ENCODE measurements at regions not wholly inside any gene's neighbourhood (a gene's known extent, or its start where the extent isn't known, plus 50 kb on each side); places are given as distances from the start of the nearest gene placed in this dataset.

DNA sequence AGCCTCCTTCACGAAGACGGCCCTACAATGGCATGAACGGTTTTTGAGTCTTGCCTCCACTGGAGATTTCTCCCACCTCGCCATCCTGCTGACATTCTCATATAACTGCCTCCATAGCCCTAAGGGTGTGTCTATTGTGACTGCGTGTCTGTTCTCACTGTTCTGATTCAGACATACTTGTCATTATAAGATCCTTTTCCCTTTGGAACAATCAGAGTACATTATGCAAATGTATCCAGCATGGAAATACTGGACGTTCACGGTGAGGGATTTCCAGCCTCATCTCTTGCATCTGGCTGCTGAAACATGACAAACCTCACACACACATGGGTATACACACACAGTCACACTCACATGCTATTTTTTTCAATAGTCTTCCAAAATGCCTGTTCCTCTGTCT is 402.1 kb downstream of the DIRAS2 start:
- TF ChIP-seq GATA2 (IDR thresholded peaks at IDR 0.05; ENCODE audit: low read depth, low read length) (no peak), GATA3 (IDR thresholded peaks at IDR 0.05; ENCODE audit: low read depth, low read length) (no peak)

DNA sequence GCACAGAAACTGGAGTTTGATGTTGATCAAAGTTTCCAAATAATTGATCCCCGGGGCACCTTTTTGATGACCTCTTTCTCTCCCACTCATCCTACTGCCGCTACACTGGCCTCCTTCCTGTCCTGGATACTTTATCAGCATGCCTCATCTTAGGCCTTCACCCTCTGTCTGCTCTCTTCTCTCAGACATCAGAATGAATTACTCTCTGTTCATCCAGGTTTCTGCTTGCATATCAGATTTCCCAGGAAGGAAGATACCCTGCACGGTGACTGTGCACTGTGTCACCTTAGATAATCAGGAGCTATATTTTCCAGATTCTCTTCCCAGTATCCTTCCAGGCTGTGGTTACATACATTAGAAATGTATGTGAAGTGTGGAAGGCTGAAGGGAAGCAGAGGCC is 397.0 kb downstream of the DIRAS2 start:
- TF ChIP-seq GATA2 (IDR thresholded peaks at IDR 0.05; ENCODE audit: low read depth, low read length) (peak; percentile 70), GATA3 (IDR thresholded peaks at IDR 0.05; ENCODE audit: low read depth, low read length) (no peak)

DNA sequence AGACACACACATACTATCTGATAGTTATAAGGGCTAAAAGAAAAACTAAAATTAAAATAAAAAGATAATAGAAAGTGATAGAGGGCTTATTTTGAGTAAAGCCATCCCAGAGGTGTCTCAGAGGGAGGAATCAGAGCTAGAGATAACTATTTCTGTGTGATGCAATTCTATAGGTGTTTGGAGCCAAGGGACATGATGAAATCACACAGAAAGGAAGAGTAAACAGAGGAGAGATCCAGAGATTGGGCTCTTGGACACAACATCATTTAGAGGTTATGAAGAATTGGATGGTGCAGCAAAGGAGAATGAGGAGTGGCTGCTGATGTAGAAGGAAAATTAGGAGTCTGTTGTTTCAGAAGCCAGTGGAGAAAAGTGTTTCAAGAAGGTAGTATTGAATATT is 393.5 kb downstream of the DIRAS2 start:
- no peak for TF ChIP-seq GATA3 (IDR thresholded peaks at IDR 0.05; ENCODE audit: low read depth, low read length)
- TF ChIP-seq GATA2 (IDR thresholded peaks at IDR 0.05; ENCODE audit: low read depth, low read length), result no peak

DNA sequence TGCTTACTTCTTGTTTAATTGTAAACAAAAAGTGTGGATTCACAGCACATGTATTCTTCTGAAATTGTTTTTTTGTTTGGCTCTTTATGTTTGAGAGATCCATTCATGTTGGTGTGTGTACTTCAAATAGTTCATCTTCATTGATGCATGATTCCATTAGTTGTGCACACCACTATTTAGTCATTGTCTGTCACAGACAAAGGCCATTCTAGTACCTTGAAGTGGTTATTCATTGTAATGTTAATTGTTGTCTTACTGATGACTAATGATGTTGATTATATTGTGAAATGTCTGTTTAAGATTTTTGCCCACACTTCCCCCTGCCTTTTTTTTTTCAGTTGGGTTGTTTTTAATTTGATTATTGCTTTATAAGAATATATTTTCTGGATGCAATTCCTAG is 391.3 kb downstream of the DIRAS2 start:
- TF ChIP-seq GATA3 (IDR thresholded peaks at IDR 0.05; ENCODE audit: low read depth, low read length), result no peak
- TF ChIP-seq GATA2 (IDR thresholded peaks at IDR 0.05; ENCODE audit: low read depth, low read length), result no peak

DNA sequence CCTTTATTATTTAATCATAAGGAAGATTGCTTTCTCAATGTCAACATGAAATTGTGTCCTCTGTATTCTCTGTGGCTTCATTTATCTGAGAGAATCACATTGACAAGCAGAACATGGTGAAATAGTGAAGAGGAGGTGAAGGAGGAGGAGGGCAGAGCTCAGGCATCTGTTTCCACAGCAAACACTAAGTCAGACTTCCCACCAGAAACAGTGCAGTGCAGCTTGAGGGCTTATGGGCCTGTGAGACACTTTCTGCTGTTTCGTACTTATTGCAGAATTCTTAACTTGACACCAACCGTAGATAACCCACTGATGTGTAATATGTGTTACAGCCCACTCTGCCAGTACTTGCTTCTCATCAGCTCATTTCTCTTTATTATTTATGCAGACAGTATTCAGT is 386.3 kb downstream of the DIRAS2 start:
- no peak for TF ChIP-seq GATA3 (IDR thresholded peaks at IDR 0.05; ENCODE audit: low read depth, low read length)
- TF ChIP-seq GATA2 (IDR thresholded peaks at IDR 0.05; ENCODE audit: low read depth, low read length), result no peak

DNA sequence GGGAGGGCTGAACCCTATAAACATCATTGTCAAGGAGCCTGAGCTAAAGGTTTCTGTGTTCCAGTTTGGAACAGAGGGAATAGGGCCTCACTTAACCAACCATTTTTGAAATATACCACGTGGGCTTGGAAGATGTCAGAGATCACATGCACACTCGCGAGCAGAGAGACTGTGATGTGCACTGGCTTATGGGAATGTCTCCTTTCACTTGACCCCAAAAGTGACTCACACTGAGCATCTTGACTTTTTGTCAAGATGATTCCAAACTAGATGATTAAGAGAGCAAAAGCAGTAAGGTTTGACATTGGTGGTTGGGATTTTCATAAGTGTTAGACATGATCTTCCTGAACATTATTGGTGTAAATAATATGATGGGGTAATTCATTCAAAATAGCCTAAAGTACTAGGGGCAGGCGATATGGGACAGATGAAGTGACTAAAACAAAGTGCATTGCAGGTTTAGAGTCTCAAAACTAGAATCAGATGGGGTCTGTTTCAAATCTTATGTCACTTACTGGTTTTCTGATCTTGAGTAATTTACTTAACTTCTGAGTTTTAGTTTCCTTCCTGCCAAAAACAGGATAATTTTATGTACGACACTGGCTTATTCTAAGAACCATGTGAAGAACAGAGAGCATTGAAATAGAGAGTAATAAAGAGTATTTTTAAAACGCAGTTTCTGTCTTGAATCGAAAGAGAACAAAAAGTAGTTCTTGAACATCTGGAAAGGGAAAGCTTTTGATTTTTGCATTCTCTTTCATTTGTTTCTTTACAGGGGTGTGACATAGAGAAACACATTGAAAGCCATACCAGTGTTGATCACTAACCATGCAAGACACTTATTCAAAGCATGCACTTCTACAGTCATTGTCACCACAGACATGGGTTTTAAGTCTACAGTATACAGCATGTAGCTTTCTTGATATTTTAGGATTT is 383.0 kb downstream of the DIRAS2 start:
- no peak for TF ChIP-seq GATA3 (IDR thresholded peaks at IDR 0.05; ENCODE audit: low read depth, low read length)
- TF ChIP-seq GATA2 (IDR thresholded peaks at IDR 0.05; ENCODE audit: low read depth, low read length), result no peak

DNA sequence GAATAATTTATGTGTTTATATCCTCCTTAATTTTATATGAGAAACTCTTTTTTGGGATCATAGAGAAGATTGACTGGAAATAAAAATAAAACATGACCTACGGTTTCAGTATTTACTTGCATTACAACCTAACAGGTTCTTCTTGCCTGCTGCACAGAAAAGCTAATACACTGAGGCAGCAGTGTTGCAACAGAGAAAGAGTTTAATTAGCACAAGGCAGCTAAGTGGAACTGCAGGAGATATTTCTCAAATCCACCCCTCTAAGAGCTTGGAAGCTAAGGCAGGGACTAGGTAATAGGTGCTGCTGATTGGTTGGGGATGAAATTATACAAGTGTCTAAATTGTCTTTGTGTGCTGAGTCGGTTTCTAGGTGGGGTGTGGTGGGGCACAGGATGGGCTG is 380.9 kb downstream of the DIRAS2 start:
- TF ChIP-seq GATA3 (IDR thresholded peaks at IDR 0.05; ENCODE audit: low read depth, low read length) (no peak), GATA2 (IDR thresholded peaks at IDR 0.05; ENCODE audit: low read depth, low read length) (no peak)

DNA sequence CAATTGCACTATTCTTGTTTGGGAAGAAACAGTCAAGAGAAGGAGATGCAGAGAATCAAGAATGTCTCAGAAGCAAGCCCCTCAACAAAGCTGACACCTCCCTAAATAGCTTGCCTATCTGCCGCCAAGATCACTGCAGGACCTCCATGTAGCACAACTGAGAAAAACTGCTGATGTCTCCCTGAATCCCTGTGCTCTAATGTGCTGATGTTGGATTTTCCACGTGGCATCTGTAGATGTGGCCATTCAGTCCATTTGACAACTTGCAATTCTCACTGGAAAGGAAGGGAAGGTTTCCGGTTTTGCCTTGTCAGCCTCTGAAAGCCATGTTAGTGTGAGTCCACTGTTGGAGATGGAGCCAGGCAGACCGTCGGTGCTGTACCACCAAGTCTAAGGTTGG is 374.0 kb downstream of the DIRAS2 start:
- TF ChIP-seq GATA3 (IDR thresholded peaks at IDR 0.05; ENCODE audit: low read depth, low read length) (no peak), GATA2 (IDR thresholded peaks at IDR 0.05; ENCODE audit: low read depth, low read length) (no peak)

DNA sequence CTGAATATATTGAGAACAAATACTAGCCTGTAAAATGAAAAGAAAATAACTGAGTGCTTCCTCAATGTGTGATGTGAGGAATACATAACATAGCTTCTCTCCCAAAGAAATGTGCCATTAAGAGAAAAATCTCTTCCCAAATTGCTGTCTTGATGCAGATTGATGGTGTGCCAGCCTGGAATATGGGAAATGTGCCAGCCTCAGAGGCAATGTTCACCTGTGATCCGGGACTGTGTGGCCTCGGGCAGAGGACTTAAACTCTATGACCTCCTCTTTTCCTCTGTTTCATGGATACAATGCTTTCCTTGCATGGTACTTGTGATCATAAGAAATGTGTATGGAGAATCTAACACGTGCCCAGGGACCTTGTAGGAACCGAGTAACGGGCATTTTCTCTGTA is 370.9 kb downstream of the DIRAS2 start:
- TF ChIP-seq GATA3 (IDR thresholded peaks at IDR 0.05; ENCODE audit: low read depth, low read length) (no peak), GATA2 (IDR thresholded peaks at IDR 0.05; ENCODE audit: low read depth, low read length) (no peak)

DNA sequence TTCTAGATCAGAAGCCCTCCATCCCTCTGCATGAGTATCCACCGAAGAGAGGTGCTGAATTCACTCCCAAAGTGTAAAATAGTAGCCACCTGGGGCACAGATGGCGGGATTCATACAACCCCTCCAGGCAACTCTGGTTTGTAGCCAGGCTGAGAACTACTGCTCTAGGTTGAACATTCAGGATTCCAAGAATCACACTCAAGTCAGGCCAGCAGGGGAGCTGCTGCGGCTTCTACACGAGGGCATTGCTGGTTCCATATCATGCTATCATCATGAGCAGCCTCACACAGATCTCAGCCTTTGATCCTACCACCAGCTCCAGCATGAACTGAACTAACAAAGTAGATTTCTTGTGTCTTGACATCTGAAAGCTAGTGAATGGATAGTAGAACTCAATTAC is 367.9 kb downstream of the DIRAS2 start:
- TF ChIP-seq GATA3 (IDR thresholded peaks at IDR 0.05; ENCODE audit: low read depth, low read length) (no peak), GATA2 (IDR thresholded peaks at IDR 0.05; ENCODE audit: low read depth, low read length) (no peak)

DNA sequence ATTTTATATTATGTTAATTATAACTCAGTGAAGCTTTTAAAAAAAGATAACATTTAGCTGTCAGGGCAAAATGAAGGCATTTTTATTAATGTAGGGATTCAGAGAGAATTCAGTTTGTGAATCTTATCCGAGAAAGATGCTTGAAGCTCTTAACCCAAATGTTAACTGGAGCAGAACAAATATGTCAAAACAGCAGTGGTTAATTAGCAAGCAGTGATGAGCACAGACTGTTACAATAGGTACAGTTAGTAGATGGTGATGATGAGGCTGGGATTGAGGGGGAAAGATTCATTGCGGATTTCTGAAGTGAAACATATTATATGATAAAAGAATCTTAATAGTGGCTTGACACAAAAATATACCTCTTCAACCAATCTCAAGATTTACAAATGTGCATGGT is 356.7 kb downstream of the DIRAS2 start:
- TF ChIP-seq GATA2 (IDR thresholded peaks at IDR 0.05; ENCODE audit: low read depth, low read length) (no peak), GATA3 (IDR thresholded peaks at IDR 0.05; ENCODE audit: low read depth, low read length) (no peak)

DNA sequence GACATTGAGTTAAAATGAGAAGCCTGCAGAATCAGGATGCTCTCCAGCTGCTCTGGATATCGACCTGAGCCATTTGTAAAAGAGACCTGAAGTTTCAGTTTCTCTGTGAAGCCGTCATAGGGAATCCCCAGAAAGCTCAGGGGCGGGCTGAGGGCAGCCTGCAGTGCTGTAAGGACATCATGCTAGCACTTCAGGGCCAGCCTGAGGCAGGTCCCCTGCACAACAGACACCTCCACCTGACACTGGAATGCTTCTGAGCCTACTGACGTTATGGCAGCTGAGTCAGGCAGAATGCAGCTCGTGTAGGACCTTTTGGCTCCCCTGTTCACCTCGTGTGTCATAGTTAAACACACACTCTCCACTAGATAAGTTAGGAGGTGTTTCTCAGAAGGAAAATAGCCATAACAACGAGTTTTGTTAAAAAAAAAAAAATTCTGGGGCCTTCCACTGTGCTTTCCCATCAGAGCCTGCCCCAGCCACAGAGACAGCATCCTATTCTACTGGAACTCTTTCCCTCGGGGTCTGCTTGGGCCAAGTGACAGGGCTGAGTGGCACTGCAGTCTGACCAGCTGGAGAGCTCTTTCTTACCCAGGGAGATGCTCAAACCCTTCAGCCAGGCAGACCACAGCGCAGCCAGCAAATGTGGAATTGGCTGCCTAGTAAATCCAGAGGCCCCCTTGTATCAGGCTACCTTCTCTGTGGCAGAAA is 354.9 kb downstream of the DIRAS2 start:
- TF ChIP-seq GATA2 (IDR thresholded peaks at IDR 0.05; ENCODE audit: low read depth, low read length), result no peak
- TF ChIP-seq GATA3 (IDR thresholded peaks at IDR 0.05; ENCODE audit: low read depth, low read length), result no peak

DNA sequence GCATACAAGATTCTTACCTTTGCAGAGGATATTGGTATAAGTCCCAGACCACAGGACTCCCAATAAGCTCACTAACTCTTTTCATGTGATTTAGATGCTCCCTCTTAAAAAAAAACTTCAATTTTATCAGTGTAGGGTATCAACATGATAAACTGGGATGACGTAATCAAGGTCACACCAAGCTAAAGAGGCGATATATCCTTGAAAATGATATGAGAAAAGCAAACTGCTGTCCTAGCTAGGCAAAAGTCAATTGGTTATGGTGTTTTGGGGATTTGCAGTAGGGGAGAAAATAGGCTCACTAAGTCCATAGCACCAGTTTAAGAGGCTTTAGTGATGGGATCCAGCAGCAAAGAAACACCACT is 354.4 kb downstream of the DIRAS2 start:
- no peak for TF ChIP-seq GATA2 (IDR thresholded peaks at IDR 0.05; ENCODE audit: low read depth, low read length)
- TF ChIP-seq GATA3 (IDR thresholded peaks at IDR 0.05; ENCODE audit: low read depth, low read length), result no peak

DNA sequence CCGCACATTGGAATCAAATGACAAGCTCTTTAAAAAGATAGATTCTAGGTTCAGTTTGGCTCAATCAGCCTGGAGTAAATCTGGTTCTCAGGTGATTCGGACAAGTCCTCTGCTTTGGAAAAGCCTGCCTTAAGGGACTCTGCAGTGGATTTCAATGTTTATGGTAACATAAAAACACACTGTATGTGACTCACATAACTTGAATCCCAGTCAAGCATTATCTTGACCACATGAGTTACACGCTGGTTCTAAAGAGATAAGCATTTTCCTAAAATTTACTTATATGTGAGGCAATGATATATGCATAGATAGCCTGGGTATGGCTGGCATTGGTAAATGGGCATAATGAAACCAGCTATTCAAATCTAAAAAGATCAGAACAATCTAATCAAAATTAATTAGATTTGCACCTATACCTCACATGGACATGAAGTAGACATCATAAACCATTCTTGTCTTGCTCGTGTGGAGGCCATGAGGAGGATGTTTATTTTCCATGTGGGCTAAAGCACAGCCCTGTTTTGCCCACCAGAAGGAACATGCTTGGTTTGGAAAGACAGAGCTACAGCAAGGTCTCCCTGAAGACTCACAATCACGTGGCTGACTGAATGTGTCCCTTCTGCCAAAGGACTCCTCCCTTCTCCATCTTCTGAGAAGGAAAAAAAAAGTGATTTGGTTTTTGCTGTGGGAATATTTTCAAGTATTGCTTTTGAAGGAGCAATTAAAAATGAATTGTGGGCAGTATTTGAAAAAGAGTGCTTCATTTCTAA is 351.7 kb downstream of the DIRAS2 start:
- TF ChIP-seq GATA2 (IDR thresholded peaks at IDR 0.05; ENCODE audit: low read depth, low read length), result no peak

Measured in SH-SY5Y (cell line).